SU-DHL-6 (cell line): ENCODE measurements at regions not wholly inside any gene's neighbourhood (a gene's known extent, or its start where the extent isn't known, plus 50 kb on each side); places are given as distances from the start of the nearest gene placed in this dataset.

Source experiments
- EZH2phosphoT487 ChIP-seq: fragments of 200-600 bp; sonication (generic), shearing (Covaris generic); conservative IDR thresholded peaks from 2 replicates; pipeline ENCODE4 v1.6.1; 2018; ENCODE audit warnings: mild to moderate bottlenecking, antibody characterized with exemption, low read length, moderate library complexity, mixed read lengths
- TF ChIP-seq, protein P1 (sequence below): fragments of 200-600 bp; sonication (generic); IDR thresholded peaks from one replicate; pipeline ENCODE4 v1.5.1; 2017; ENCODE audit warnings: antibody characterized with exemption, mild to moderate bottlenecking, low read length, moderate library complexity; ENCODE audit not compliant: insufficient read depth, poor library complexity, severe bottlenecking

DNA sequence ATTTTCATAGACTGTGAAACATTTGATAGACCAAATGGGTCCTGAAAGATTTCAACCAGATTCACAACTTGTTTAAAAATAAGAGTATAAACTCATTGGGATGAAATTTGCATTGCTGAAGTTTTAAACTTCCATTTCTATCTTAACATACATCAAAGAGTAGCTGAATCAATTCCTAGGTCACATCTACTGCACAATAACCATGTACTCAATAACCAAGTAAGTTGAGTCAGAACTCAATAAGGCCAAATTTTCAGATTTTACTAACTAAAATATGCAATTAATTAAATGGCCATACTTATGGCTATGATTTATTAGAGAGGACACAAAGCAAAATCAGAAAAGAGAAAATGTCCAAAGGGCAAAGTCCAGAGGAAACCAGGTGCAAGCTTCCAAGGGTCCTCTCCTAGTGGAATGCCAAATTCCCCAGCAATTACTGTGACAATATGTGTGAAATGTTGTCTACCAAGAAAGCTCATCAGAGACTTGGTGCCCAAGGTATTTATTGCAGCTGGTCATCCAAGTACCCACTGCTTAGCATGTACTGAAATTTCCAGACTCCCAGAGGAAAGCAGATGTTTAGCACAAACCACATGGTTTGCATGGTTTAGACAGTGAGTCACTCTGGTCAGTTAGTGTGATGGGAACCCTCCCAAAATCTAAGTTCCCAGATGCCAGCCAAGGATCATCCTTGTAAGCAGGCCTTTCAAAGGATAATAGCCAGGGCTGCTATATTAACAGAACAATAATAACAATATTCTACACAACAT is 238.9 kb downstream of the IPMK start:
- TF ChIP-seq, protein P1, sequence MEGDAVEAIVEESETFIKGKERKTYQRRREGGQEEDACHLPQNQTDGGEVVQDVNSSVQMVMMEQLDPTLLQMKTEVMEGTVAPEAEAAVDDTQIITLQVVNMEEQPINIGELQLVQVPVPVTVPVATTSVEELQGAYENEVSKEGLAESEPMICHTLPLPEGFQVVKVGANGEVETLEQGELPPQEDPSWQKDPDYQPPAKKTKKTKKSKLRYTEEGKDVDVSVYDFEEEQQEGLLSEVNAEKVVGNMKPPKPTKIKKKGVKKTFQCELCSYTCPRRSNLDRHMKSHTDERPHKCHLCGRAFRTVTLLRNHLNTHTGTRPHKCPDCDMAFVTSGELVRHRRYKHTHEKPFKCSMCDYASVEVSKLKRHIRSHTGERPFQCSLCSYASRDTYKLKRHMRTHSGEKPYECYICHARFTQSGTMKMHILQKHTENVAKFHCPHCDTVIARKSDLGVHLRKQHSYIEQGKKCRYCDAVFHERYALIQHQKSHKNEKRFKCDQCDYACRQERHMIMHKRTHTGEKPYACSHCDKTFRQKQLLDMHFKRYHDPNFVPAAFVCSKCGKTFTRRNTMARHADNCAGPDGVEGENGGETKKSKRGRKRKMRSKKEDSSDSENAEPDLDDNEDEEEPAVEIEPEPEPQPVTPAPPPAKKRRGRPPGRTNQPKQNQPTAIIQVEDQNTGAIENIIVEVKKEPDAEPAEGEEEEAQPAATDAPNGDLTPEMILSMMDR: no peak
- TF ChIP-seq EZH2phosphoT487: no peak
